ENCODE measurements at regions not wholly inside any gene's neighbourhood (a gene's known extent, or its start where the extent isn't known, plus 50 kb on each side); places are given as distances from the start of the nearest gene placed in this dataset.
A peak's percentile ranks its signal among the peaks of the same experiment; 100 is the strongest.

- TF ChIP-seq POLR2A (IDR thresholded peaks at IDR 0.05), result no peak
- peak; percentile 59 to 82 (median 69) for TF ChIP-seq CTCF (IDR thresholded peaks at IDR 0.05)
These were observed 267.4 kb upstream of the HMGA2 start for GRCh38 chr12:65556676-65557437.
